ENCODE measurements at regions not wholly inside any gene's neighbourhood (a gene's known extent, or its start where the extent isn't known, plus 50 kb on each side); places are given as distances from the start of the nearest gene placed in this dataset.

- TF ChIP-seq CTBP2 (IDR thresholded peaks at IDR 0.05; ENCODE audit: borderline replicate concordance, insufficient read depth, insufficient read length, low read length) = no peak
Measured at GRCh38 chr4:121228848-121229247, 64.7 kb upstream of the TNIP3 start (continued).
